RWPE1 (cell line): ENCODE measurements at regions not wholly inside any gene's neighbourhood (a gene's known extent, or its start where the extent isn't known, plus 50 kb on each side); places are given as distances from the start of the nearest gene placed in this dataset.
"Not testable (repeated sequence)": the region's sequence is repeated elsewhere in the genome, so short reads cannot be mapped to it uniquely, and the experiment has no call there.

Experiments
- CTCF ChIA-PET: fragments of 350-600 bp; sonication (Branson Sonifier 250); formaldehyde crosslinking; extraction: SDS; loops from one replicate; lab custom pipeline; 2021; lab: Yijun Ruan, JAX
- POLR2A ChIA-PET: fragments of 400-600 bp; formaldehyde crosslinking; extraction: SDS; loops from one replicate; lab custom pipeline; 2020; ENCODE audit warnings: antibody characterized with exemption; ENCODE audit not compliant: low non-redundant PET; lab: Yijun Ruan, JAX
- DNase-seq: peaks from one replicate; pipeline ENCODE4 v3.0.0; 2012; ENCODE audit warnings: low spot score
- H3K27ac ChIP-seq: fragments of 450-650 bp; 2 replicates; pipeline ENCODE4 v1.5.1; 2017
- TF ChIP-seq, protein P1 (sequence below): fragments of 450-650 bp; conservative IDR thresholded peaks from 2 replicates; pipeline ENCODE4 v1.5.1; 2017; ENCODE audit warnings: low read depth, mild to moderate bottlenecking

DNA sequence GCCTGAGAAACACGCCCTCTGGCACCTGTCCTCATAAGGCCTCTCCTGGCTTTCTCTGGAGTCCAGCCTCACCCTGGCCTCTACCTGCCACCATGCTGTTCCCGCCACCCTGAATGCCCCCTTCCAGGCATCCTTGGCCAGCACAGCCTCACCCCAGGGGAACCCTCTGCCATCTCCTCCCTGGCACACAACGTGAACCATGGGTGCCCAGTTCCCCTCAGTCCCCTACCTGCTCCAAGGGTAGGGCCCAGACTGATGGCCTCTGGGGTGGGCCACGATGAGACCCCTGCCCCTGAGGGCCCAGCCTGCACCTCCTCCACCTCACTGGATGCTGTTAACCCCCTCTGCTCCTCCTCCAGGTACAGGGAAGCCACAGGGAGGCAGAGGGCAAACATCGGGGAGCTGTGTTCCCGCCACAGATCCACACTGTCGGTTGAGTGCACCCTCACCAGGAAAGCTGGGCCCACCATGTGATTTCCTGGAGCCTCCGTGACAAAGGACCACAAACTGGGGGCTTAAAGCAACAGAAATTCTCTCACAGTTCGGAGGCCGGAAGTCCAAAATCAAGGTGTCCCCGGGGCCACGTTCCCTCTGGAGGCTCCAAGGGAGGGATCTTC, 169.6 kb downstream of the BRD1 start:
- H3K27ac ChIP-seq, result no peak overlapping the region
- CTCF ChIA-PET, result no interaction called here
- POLR2A ChIA-PET, result no interaction called here
- TF ChIP-seq, protein P1, sequence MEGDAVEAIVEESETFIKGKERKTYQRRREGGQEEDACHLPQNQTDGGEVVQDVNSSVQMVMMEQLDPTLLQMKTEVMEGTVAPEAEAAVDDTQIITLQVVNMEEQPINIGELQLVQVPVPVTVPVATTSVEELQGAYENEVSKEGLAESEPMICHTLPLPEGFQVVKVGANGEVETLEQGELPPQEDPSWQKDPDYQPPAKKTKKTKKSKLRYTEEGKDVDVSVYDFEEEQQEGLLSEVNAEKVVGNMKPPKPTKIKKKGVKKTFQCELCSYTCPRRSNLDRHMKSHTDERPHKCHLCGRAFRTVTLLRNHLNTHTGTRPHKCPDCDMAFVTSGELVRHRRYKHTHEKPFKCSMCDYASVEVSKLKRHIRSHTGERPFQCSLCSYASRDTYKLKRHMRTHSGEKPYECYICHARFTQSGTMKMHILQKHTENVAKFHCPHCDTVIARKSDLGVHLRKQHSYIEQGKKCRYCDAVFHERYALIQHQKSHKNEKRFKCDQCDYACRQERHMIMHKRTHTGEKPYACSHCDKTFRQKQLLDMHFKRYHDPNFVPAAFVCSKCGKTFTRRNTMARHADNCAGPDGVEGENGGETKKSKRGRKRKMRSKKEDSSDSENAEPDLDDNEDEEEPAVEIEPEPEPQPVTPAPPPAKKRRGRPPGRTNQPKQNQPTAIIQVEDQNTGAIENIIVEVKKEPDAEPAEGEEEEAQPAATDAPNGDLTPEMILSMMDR, result no peak
- DNase-seq, result no peak

DNA sequence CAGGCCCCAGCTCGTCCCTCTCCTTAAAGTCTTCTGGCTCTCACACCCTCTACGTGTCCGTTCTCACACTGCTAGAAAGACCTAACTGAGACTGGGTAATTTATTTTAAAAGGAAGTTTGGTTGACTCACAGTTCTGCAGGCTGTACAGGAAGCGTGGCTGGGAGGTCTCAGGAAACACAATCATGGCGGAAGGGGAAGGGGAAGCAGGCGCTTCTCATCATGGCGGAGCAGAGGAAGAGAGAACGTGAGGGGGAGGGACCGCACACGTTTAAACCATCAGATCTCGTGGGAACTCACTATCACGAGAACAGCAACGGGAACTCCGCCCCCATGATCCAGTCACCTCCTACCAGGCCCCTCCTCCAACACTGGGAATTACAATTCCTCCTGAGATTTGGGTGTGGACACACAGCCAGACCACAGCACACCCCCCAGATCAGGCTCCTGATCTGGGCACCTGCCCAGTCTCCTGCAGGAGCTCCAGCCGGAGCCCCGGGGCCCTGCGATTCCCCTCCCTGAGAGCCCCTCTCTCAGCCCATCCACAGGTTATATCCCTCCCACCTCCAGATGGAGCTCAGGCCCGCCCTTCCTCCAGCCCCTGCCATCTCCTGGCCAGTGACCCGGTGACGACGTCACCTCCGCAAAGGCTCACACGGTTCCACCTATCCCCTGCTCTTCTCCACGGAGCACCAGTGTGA, 170.2 kb downstream of the BRD1 start:
- POLR2A ChIA-PET, result no interaction called here
- TF ChIP-seq, protein P1, result no peak
- DNase-seq, result no peak
- CTCF ChIA-PET, result no interaction called here
- no peak overlapping the region for H3K27ac ChIP-seq

DNA sequence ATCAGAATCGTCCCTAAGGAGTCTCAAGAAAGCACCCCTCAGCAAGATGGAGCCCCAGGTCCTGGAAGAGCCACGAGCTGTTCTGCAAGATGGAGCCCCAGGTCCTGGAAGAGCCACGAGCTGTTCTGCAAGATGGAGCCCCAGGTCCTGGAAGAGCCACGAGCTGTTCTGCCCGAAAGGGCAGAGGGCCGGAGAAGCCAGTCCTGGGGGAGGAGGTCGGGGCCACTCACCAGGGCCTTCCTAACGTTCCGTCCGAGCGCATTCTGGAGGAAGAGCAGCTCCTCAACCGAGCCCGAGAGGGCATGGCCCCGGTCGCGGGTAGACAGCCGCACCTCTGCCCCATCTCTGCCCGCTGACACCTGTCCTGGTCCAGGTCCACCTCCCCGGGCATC, 170.8 kb downstream of the BRD1 start:
- POLR2A ChIA-PET, CTCF ChIA-PET, DNase-seq, H3K27ac ChIP-seq: not testable (repeated sequence)

DNA sequence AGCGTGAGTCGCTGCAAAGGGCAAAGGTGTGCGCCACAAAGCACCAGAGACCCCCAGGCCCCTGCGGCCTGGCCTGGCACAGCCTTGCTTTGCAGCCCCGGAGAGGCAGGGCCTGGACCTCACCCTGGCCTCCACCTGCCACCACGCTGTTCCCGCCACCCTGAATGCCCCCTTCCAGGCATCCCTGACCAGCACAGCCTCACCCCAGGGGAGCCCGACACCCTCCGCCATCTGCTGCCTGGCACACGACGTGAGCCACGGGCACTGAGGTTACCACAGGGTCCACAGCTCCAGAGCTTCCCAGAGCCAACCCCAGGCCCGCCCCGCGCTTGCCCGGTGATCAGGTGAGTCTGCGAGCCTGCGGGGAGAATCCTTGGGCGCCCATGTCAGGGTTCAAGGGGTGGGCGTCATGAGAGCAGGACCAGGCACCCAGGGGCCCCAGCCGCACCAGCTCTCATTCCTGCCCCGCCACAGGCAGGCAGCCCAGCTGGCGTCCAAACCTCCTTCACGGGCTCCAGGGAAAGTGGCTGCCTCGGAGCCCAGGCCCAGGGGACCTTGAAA, 171.3 kb downstream of the BRD1 start:
- ChIA-PET POLR2A (no interaction called here), CTCF (no interaction called here)
- H3K27ac ChIP-seq, result no peak overlapping the region
- no peak for DNase-seq
- TF ChIP-seq, protein P1, result no peak

DNA sequence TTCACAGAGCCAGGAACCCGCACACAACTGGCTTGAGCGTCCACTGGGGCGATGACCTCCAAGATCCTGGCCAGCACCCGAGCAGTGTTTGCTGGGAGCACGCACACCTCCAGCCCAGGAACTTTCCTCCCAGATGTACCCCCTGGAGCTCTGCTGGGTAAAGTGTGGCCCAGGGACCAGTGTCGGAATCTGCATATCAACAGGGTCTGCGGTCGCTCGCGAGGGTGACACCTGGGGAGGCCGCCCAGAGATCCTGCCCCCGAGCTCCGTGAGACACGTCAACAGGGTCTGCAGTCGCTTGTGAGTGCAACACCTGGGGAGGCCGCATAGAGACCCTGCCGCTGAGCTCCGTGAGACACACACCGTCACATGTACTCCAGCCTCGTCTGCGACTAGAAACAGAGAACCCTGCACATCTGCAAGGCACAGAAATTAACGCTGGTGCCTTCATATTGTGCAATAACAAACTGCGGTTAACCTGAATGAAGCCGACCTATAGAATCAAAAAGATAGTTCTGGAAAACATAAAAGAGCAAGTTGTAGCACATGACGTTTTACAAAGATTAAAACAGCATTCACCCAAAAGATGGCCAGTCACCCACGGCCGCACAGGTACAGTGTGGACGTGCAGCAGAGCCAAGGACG, 172.4 kb downstream of the BRD1 start:
- CTCF ChIA-PET, result no interaction called here
- H3K27ac ChIP-seq, result no peak overlapping the region
- no peak for DNase-seq
- POLR2A ChIA-PET, result no interaction called here
- TF ChIP-seq, protein P1, result no peak

DNA sequence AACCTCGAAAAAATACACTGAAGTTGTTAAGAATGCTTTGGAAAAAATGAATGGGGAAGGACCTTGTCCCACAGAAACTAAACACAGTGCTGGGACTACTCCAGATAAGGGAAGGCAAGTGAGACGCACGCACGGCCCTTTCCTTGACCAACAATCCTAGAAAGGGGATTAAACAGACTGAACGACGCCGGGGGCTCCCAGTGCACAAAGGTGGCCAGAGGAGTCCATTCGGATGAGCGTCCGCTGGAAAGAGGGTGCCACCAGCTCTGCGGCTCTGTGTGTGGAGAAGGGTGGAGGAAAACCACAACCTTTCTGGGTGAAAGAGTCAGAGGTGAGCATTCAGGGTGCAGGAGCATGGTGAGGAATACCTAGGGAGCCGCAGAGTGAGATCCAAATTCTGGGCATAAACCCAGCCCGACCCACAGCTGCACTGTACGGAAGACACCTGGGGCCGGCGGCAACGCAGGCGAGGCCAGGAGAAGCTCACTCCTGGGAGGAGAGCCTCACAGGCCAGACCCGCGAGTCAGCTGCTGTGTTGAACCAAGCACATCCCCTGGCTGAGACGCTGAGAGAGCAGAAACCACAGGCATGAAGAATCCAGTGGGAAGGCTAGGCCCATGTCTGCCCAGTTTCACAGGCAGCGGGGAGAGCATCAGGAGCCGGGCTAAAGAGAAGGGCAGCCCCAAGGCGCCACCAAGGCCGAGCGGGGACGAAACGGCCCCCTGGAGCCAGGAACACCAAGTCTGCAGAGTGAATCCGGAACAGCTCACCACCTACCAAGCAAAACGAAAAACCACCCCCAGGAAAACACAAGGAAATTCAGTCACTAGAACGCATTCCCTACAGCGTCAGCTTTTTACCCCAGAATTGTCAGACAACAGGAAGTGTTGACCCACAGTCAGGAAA, 177.1 kb downstream of the BRD1 start:
- TF ChIP-seq, protein P1, result no peak
- ChIA-PET POLR2A (no interaction called here), CTCF (no interaction called here)
- DNase-seq, result no peak
- H3K27ac ChIP-seq, result no peak overlapping the region
